K562 (cell line): ENCODE measurements at regions not wholly inside any gene's neighbourhood (a gene's known extent, or its start where the extent isn't known, plus 50 kb on each side); places are given as distances from the start of the nearest gene placed in this dataset.

Experiments
- ATAC-seq: fragments of 200-7000 bp; cut with Tn5 transposase; 3 replicates; pipeline ENCODE4 v1.9.1; 2020; ENCODE audit warnings: moderate library complexity
- BruUV-seq: library from RNA; stranded (reverse); fragments of 400-500 nt; replicated peaks from 2 replicates; lab custom pipeline; 2021; lab: Mats Ljungman, UMichigan
- CTCF ChIA-PET: fragments of 300-600 bp; formaldehyde crosslinking; extraction: SDS; loops from one replicate; lab custom pipeline; 2021; ENCODE audit warnings: low intra/inter-chr PET ratio; lab: Yijun Ruan, JAX
- POLR2A ChIA-PET: fragments of 300-600, 350-650 bp; sonication (Branson Sonifier 250); formaldehyde crosslinking; extraction: SDS; loops from one replicate; lab custom pipeline; 2021; ENCODE audit warnings: antibody characterized with exemption, inconsistent platforms; lab: Yijun Ruan, JAX
- DNase-seq, 4 experiments: peaks; one replicate each; pipeline versions ENCODE4 v3.0.0 to v3.0.0-alpha.2; 2011 to 2018; ENCODE audit warnings: low spot score in 3 of 4, mixed read lengths in 3 of 4; ENCODE audit errors: extremely low read depth in 1 of 4
- FAIRE-seq: peaks from 2 replicates; lab custom pipeline; 2011; peaks lifted over from hg19 to GRCh38; lab: Jason Lieb, UNC
- H2AFZ ChIP-seq: 2 replicates; pipeline ENCODE4 v1.6.0; 2011; ENCODE audit warnings: low read depth, low read length, control low read depth, inconsistent platforms
- H3K27ac ChIP-seq: fragments of 200-600 bp; 3 replicates; pipeline ENCODE4 v1.8.0; 2011; ENCODE audit warnings: low read depth, mild to moderate bottlenecking, control low read depth, inconsistent platforms, low read length, moderate library complexity, mixed read lengths; ENCODE audit errors: extremely low read depth
- H3K27me3 ChIP-seq, 2 experiments: fragments of 300-600 bp in 1 of 2; 2 replicates in 1 of 2; 3 replicates in 1 of 2; pipeline versions ENCODE4 v1.6.0 to v1.8.0; 2011; ENCODE audit warnings: inconsistent platforms in 2 of 2, low read length in 2 of 2, mild to moderate bottlenecking in 1 of 2, mixed read lengths in 1 of 2, moderate library complexity in 1 of 2; ENCODE audit not compliant: control insufficient read depth in 2 of 2, insufficient read depth in 2 of 2
- H3K36me3 ChIP-seq: fragments of 300-600 bp; 3 replicates; pipeline ENCODE4 v1.8.0; 2011; ENCODE audit warnings: mild to moderate bottlenecking, low read length, inconsistent platforms; ENCODE audit not compliant: control insufficient read depth, insufficient read depth
- H3K4me1 ChIP-seq, 2 experiments: fragments of 200-600 bp in 1 of 2; replicated peaks in 1 of 2; 2 replicates in 1 of 2; 3 replicates in 1 of 2; pipeline versions ENCODE4 v1.5.1 to v1.8.0; 2011; ENCODE audit warnings: inconsistent platforms in 2 of 2, low read length in 2 of 2, mild to moderate bottlenecking in 1 of 2, mixed read lengths in 1 of 2, moderate library complexity in 1 of 2; ENCODE audit not compliant: control insufficient read depth in 2 of 2, insufficient read depth in 2 of 2
- H3K4me2 ChIP-seq: 2 replicates; pipeline ENCODE4 v1.6.1; 2011; ENCODE audit warnings: low read length, control low read depth, inconsistent platforms, mixed read lengths; ENCODE audit not compliant: insufficient read depth
- H3K4me3 ChIP-seq: fragments of 200-600 bp; sonication (generic), shearing (Covaris generic); 2 replicates; pipeline ENCODE4 v1.5.1; 2016; ENCODE audit warnings: control low read depth, inconsistent platforms
- H3K79me2 ChIP-seq: fragments of 200-600 bp; 3 replicates; pipeline ENCODE4 v1.8.0; 2011; ENCODE audit warnings: low read length, inconsistent platforms; ENCODE audit not compliant: control insufficient read depth, insufficient read depth
- H3K9ac ChIP-seq, 2 experiments: 2 replicates each; pipeline versions ENCODE4 v1.6.0 to v1.6.1; 2011; ENCODE audit warnings: low read depth in 2 of 2, low read length in 2 of 2, control low read depth in 1 of 2, inconsistent platforms in 1 of 2, mild to moderate bottlenecking in 1 of 2, mixed read lengths in 1 of 2; ENCODE audit not compliant: insufficient read depth in 1 of 2
- H3K9me1 ChIP-seq: one replicate; pipeline ENCODE4 v1.6.0; 2011; ENCODE audit warnings: inconsistent platforms, mild to moderate bottlenecking, low read length, moderate library complexity; ENCODE audit not compliant: control insufficient read depth, insufficient read depth
- H3K9me3 ChIP-seq: replicated peaks from 2 replicates; pipeline ENCODE4 v1.5.1; 2011; ENCODE audit warnings: low read depth, low read length, inconsistent platforms; ENCODE audit not compliant: control insufficient read depth, insufficient read depth
- H4K20me1 ChIP-seq: replicated peaks from 2 replicates; pipeline ENCODE4 v1.6.1; 2011; ENCODE audit warnings: low read length, inconsistent platforms, mixed read lengths; ENCODE audit not compliant: control insufficient read depth, insufficient read depth
- ARID4B ChIP-seq: sonication (generic); formaldehyde crosslinking; IDR thresholded peaks from 2 replicates; pipeline ENCODE4 v1.8.0; 2022; ENCODE audit warnings: mild to moderate bottlenecking, missing genetic modification reagents
- CGGBP1 ChIP-seq: fragments of 250-450 bp; sonication (Bioruptor Pico); IDR thresholded peaks from 2 replicates; pipeline ENCODE4 v1.9.0; 2021; ENCODE audit warnings: mild to moderate bottlenecking
- EZH2 ChIP-seq: IDR thresholded peaks from 2 replicates; pipeline ENCODE4 v1.6.1; 2012; ENCODE audit warnings: low read depth, mild to moderate bottlenecking, inconsistent platforms, low read length, borderline replicate concordance
- UBTF ChIP-seq, 2 experiments: IDR thresholded peaks; 2 replicates each; pipeline ENCODE4 v1.6.1; 2012; ENCODE audit warnings: improper control_type of control experiment in 2 of 2, low read depth in 2 of 2, low read length in 2 of 2, borderline replicate concordance in 1 of 2
- WGBS: fragments of 100-300 bp; shearing (Covaris generic); methylation state at CpG from one replicate; pipeline ENCODE4 v1.1.6; 2016; ENCODE audit warnings: low coverage, mixed read lengths; ENCODE audit not compliant: insufficient coverage; ENCODE audit errors: missing lambda C conversion rate; 5-methylcytosine and 5-hydroxymethylcytosine counted together
- in situ Hi-C: fragments of 300-500 bp; cut with MboI; formaldehyde crosslinking; loops from 4 replicates; pipeline ENCODE4 v1.15.0; 2018; ENCODE audit warnings: inconsistent platforms, mixed read lengths
- intact Hi-C: fragments of 100-400 bp; cut with micrococcal nuclease; formaldehyde crosslinking; loops from 2 replicates; pipeline ENCODE4 v1.14.2; 2022

GRCh38 chr7:68504716-68505115 lies 1093.6 kb upstream of the AUTS2 start:
- intact Hi-C loops, result no loop called here
- WGBS, result 0% methylated on average over 1 of the region's 1 CpG
- Histone ChIP-seq H4K20me1 (no peaks in the 10 kb centered on the region), H3K27ac (no peak overlapping the region), H3K36me3 (no peaks in the 10 kb centered on the region), H3K4me2 (no peak overlapping the region), H3K4me1 (no peaks in the 10 kb centered on the region), H3K4me3 (no peak overlapping the region), H3K9ac (no peak overlapping the region), H3K9me1 (no peaks in the 10 kb centered on the region), H3K79me2 (no peaks in the 10 kb centered on the region), H2AFZ (no peak overlapping the region), H3K27me3 (no peaks in the 10 kb centered on the region), H3K9me3 (no peaks in the 10 kb centered on the region)
- in situ Hi-C loops, result no loop called here
- POLR2A ChIA-PET, result no interaction called here
- DNase-seq (no peak), FAIRE-seq (no peak), ATAC-seq (no peak)
- CTCF ChIA-PET, result no interaction called here
- TF ChIP-seq UBTF (IDR thresholded peaks at IDR 0.05; ENCODE audit: borderline replicate concordance in 1 of 2, low read depth in 2 of 2, low read length in 2 of 2) (no peak), EZH2 (no peak), CGGBP1 (no peak), ARID4B (no peak)
- no TSS peak for BruUV-seq
